ENCODE measurements at regions not wholly inside any gene's neighbourhood (a gene's known extent, or its start where the extent isn't known, plus 50 kb on each side); places are given as distances from the start of the nearest gene placed in this dataset.

GRCh38 chr1:193727850-193728249 lies 541.4 kb upstream of the B3GALT2 start:
- H3K36me3 ChIP-seq (ENCODE audit: control insufficient read depth in 2 of 2, insufficient read depth in 2 of 2, low read length in 1 of 2) = no peaks in the 10 kb centered on the region
- WGBS = 95% methylated on average over 1 of the region's 1 CpG
- H3K4me3 ChIP-seq (ENCODE audit: low read length in 2 of 2) = no peak overlapping the region
- H3K27me3 ChIP-seq (ENCODE audit: control insufficient read depth in 2 of 2, insufficient read depth in 1 of 2, low read length in 1 of 2) = no peaks in the 10 kb centered on the region
- H3K9me3 ChIP-seq (ENCODE audit: control insufficient read depth in 2 of 2, insufficient read depth in 1 of 2, low read length in 1 of 2) = no peaks in the 10 kb centered on the region
- DNase-seq (ENCODE audit: low read depth in 6 of 9, low spot score in 9 of 9) = no peak
- no peak overlapping the region for H3K27ac ChIP-seq (ENCODE audit: low read depth in 1 of 2, low read length in 1 of 2)
- no peaks in the 10 kb centered on the region for H3K4me1 ChIP-seq (ENCODE audit: control insufficient read depth in 2 of 2, insufficient read depth in 2 of 2, low read length in 2 of 2)

- Histone ChIP-seq H3K36me3 (ENCODE audit: control insufficient read depth in 2 of 2, insufficient read depth in 2 of 2, low read length in 1 of 2) (no peaks in the 10 kb centered on the region), H3K4me3 (ENCODE audit: low read length in 2 of 2) (no peak overlapping the region)
These were observed 540.3 kb upstream of the B3GALT2 start for GRCh38 chr1:193726722-193727121.

GRCh38 chr1:193712392-193712791 lies 526.0 kb upstream of the B3GALT2 start:
- DNase-seq (ENCODE audit: low read depth in 6 of 9, low spot score in 9 of 9) = no peak
- H3K4me3 ChIP-seq (ENCODE audit: low read length in 2 of 2) = no peak overlapping the region
- no peak overlapping the region for H3K27ac ChIP-seq (ENCODE audit: low read depth in 1 of 2, low read length in 1 of 2)
- no peaks in the 10 kb centered on the region for H3K9me3 ChIP-seq (ENCODE audit: control insufficient read depth in 2 of 2, insufficient read depth in 1 of 2, low read length in 1 of 2)
- H3K27me3 ChIP-seq (ENCODE audit: control insufficient read depth in 2 of 2, insufficient read depth in 1 of 2, low read length in 1 of 2) = no peaks in the 10 kb centered on the region
- H3K4me1 ChIP-seq (ENCODE audit: control insufficient read depth in 2 of 2, insufficient read depth in 2 of 2, low read length in 2 of 2) = no peaks in the 10 kb centered on the region
- no peaks in the 10 kb centered on the region for H3K36me3 ChIP-seq (ENCODE audit: control insufficient read depth in 2 of 2, insufficient read depth in 2 of 2, low read length in 1 of 2)

More at GRCh38 chr1:193726722-193727121, 540.3 kb upstream of the B3GALT2 start:
- no peak overlapping the region for H3K27ac ChIP-seq (ENCODE audit: low read depth in 1 of 2, low read length in 1 of 2)
- no peaks in the 10 kb centered on the region for H3K27me3 ChIP-seq (ENCODE audit: control insufficient read depth in 2 of 2, insufficient read depth in 1 of 2, low read length in 1 of 2)
- 91% methylated on average over 3 of the region's 3 CpGs for WGBS
- H3K9me3 ChIP-seq (ENCODE audit: control insufficient read depth in 2 of 2, insufficient read depth in 1 of 2, low read length in 1 of 2) = no peaks in the 10 kb centered on the region
- no peaks in the 10 kb centered on the region for H3K4me1 ChIP-seq (ENCODE audit: control insufficient read depth in 2 of 2, insufficient read depth in 2 of 2, low read length in 2 of 2)
- DNase-seq (ENCODE audit: low read depth in 6 of 9, low spot score in 9 of 9) = no peak

- no peaks in the 10 kb centered on the region for H3K4me1 ChIP-seq (ENCODE audit: control insufficient read depth in 2 of 2, insufficient read depth in 2 of 2, low read length in 2 of 2)
- no peaks in the 10 kb centered on the region for H3K27me3 ChIP-seq (ENCODE audit: control insufficient read depth in 2 of 2, insufficient read depth in 1 of 2, low read length in 1 of 2)
- no peaks in the 10 kb centered on the region for H3K9me3 ChIP-seq (ENCODE audit: control insufficient read depth in 2 of 2, insufficient read depth in 1 of 2, low read length in 1 of 2)
- no peak overlapping the region for H3K4me3 ChIP-seq (ENCODE audit: low read length in 2 of 2)
- no peaks in the 10 kb centered on the region for H3K36me3 ChIP-seq (ENCODE audit: control insufficient read depth in 2 of 2, insufficient read depth in 2 of 2, low read length in 1 of 2)
- WGBS = 93% methylated on average over 1 of the region's 1 CpG
- no peak overlapping the region for H3K27ac ChIP-seq (ENCODE audit: low read depth in 1 of 2, low read length in 1 of 2)
- DNase-seq (ENCODE audit: low read depth in 6 of 9, low spot score in 9 of 9) = no peak
These were observed 523.2 kb upstream of the B3GALT2 start for GRCh38 chr1:193709607-193710006.

- no peak overlapping the region for H3K4me3 ChIP-seq (ENCODE audit: low read length in 2 of 2)
- WGBS = 48% methylated on average over 2 of the region's 2 CpGs
These were observed 521.0 kb upstream of the B3GALT2 start for GRCh38 chr1:193707271-193708021.

GRCh38 chr1:193706766-193707165 lies 520.4 kb upstream of the B3GALT2 start:
- Histone ChIP-seq H3K9me3 (ENCODE audit: control insufficient read depth in 2 of 2, insufficient read depth in 1 of 2, low read length in 1 of 2) (no peaks in the 10 kb centered on the region), H3K27ac (ENCODE audit: low read depth in 1 of 2, low read length in 1 of 2) (no peak overlapping the region), H3K36me3 (ENCODE audit: control insufficient read depth in 2 of 2, insufficient read depth in 2 of 2, low read length in 1 of 2) (no peaks in the 10 kb centered on the region), H3K4me1 (ENCODE audit: control insufficient read depth in 2 of 2, insufficient read depth in 2 of 2, low read length in 2 of 2) (no peaks in the 10 kb centered on the region), H3K27me3 (ENCODE audit: control insufficient read depth in 2 of 2, insufficient read depth in 1 of 2, low read length in 1 of 2) (no peaks in the 10 kb centered on the region), H3K4me3 (ENCODE audit: low read length in 2 of 2) (no peak overlapping the region)
- no peak for DNase-seq (ENCODE audit: low read depth in 6 of 9, low spot score in 9 of 9)

More at GRCh38 chr1:193707271-193708021, 521.0 kb upstream of the B3GALT2 start:
- no peak for DNase-seq (ENCODE audit: low read depth in 6 of 9, low spot score in 9 of 9)
- Histone ChIP-seq H3K27ac (ENCODE audit: low read depth in 1 of 2, low read length in 1 of 2) (no peak overlapping the region), H3K9me3 (ENCODE audit: control insufficient read depth in 2 of 2, insufficient read depth in 1 of 2, low read length in 1 of 2) (no peaks in the 10 kb centered on the region), H3K4me1 (ENCODE audit: control insufficient read depth in 2 of 2, insufficient read depth in 2 of 2, low read length in 2 of 2) (no peaks in the 10 kb centered on the region), H3K27me3 (ENCODE audit: control insufficient read depth in 2 of 2, insufficient read depth in 1 of 2, low read length in 1 of 2) (no peaks in the 10 kb centered on the region), H3K36me3 (ENCODE audit: control insufficient read depth in 2 of 2, insufficient read depth in 2 of 2, low read length in 1 of 2) (no peaks in the 10 kb centered on the region)

GRCh38 chr1:193705554-193705981 lies 519.2 kb upstream of the B3GALT2 start:
- Histone ChIP-seq H3K4me3 (ENCODE audit: low read length in 2 of 2) (no peak overlapping the region), H3K27me3 (ENCODE audit: control insufficient read depth in 2 of 2, insufficient read depth in 1 of 2, low read length in 1 of 2) (no peaks in the 10 kb centered on the region), H3K4me1 (ENCODE audit: control insufficient read depth in 2 of 2, insufficient read depth in 2 of 2, low read length in 2 of 2) (no peaks in the 10 kb centered on the region), H3K9me3 (ENCODE audit: control insufficient read depth in 2 of 2, insufficient read depth in 1 of 2, low read length in 1 of 2) (no peaks in the 10 kb centered on the region), H3K27ac (ENCODE audit: low read depth in 1 of 2, low read length in 1 of 2) (no peak overlapping the region), H3K36me3 (ENCODE audit: control insufficient read depth in 2 of 2, insufficient read depth in 2 of 2, low read length in 1 of 2) (no peaks in the 10 kb centered on the region)
- DNase-seq (ENCODE audit: low read depth in 6 of 9, low spot score in 9 of 9) = no peak
- 97% methylated on average over 5 of the region's 5 CpGs for WGBS

GRCh38 chr1:193703655-193704054 lies 517.2 kb upstream of the B3GALT2 start:
- Histone ChIP-seq H3K27me3 (ENCODE audit: control insufficient read depth in 2 of 2, insufficient read depth in 1 of 2, low read length in 1 of 2) (no peaks in the 10 kb centered on the region), H3K27ac (ENCODE audit: low read depth in 1 of 2, low read length in 1 of 2) (no peak overlapping the region), H3K9me3 (ENCODE audit: control insufficient read depth in 2 of 2, insufficient read depth in 1 of 2, low read length in 1 of 2) (no peaks in the 10 kb centered on the region), H3K4me1 (ENCODE audit: control insufficient read depth in 2 of 2, insufficient read depth in 2 of 2, low read length in 2 of 2) (no peaks in the 10 kb centered on the region), H3K4me3 (ENCODE audit: low read length in 2 of 2) (no peak overlapping the region), H3K36me3 (ENCODE audit: control insufficient read depth in 2 of 2, insufficient read depth in 2 of 2, low read length in 1 of 2) (no peaks in the 10 kb centered on the region)
- no peak for DNase-seq (ENCODE audit: low read depth in 6 of 9, low spot score in 9 of 9)
- WGBS = 95% methylated on average over 1 of the region's 1 CpG

GRCh38 chr1:193703121-193703520 lies 516.7 kb upstream of the B3GALT2 start:
- H3K27me3 ChIP-seq (ENCODE audit: control insufficient read depth in 2 of 2, insufficient read depth in 1 of 2, low read length in 1 of 2) = no peaks in the 10 kb centered on the region
- DNase-seq (ENCODE audit: low read depth in 6 of 9, low spot score in 9 of 9) = no peak
- H3K4me3 ChIP-seq (ENCODE audit: low read length in 2 of 2) = no peak overlapping the region
- no peaks in the 10 kb centered on the region for H3K9me3 ChIP-seq (ENCODE audit: control insufficient read depth in 2 of 2, insufficient read depth in 1 of 2, low read length in 1 of 2)
- no peaks in the 10 kb centered on the region for H3K4me1 ChIP-seq (ENCODE audit: control insufficient read depth in 2 of 2, insufficient read depth in 2 of 2, low read length in 2 of 2)
- no peaks in the 10 kb centered on the region for H3K36me3 ChIP-seq (ENCODE audit: control insufficient read depth in 2 of 2, insufficient read depth in 2 of 2, low read length in 1 of 2)
- H3K27ac ChIP-seq (ENCODE audit: low read depth in 1 of 2, low read length in 1 of 2) = no peak overlapping the region
